WTC11 (cell line): ENCODE measurements at regions not wholly inside any gene's neighbourhood (a gene's known extent, or its start where the extent isn't known, plus 50 kb on each side); places are given as distances from the start of the nearest gene placed in this dataset.

ENCODE experiments used
- ATAC-seq: fragments of 200-7000 bp; cut with Tn5 transposase; 2 replicates; pipeline ENCODE4 v1.10.0; 2021; ENCODE audit warnings: mild to moderate bottlenecking, moderate library complexity
- CTCF ChIA-PET: fragments of 300-600 bp; sonication (Branson Sonifier 250); formaldehyde crosslinking; loops from one replicate; lab custom pipeline; 2021; ENCODE audit warnings: antibody characterized with exemption; lab: Charles Lee
- POLR2A ChIA-PET: fragments of 350-600 bp; sonication (Branson Sonifier 250); formaldehyde crosslinking; loops from one replicate; lab custom pipeline; 2021; ENCODE audit warnings: antibody characterized with exemption; lab: Charles Lee
- DNase-seq: peaks from one replicate; pipeline ENCODE4 v3.0.0; 2021; ENCODE audit warnings: low spot score
- H3K27ac Mint-ChIP-seq: 2 replicates; pipeline ENCODE4 v1.8.0; 2021; ENCODE audit warnings: mixed read lengths
- H3K27me3 Mint-ChIP-seq: 2 replicates; pipeline ENCODE4 v1.8.0; 2021; ENCODE audit warnings: low read depth, mild to moderate bottlenecking, moderate library complexity, mixed read lengths
- H3K36me3 Mint-ChIP-seq: 2 replicates; pipeline ENCODE4 v1.8.0; 2021; ENCODE audit warnings: mixed read lengths
- H3K4me1 Mint-ChIP-seq: 2 replicates; pipeline ENCODE4 v1.8.0; 2022; ENCODE audit warnings: mixed read lengths
- H3K4me3 Mint-ChIP-seq: 2 replicates; pipeline ENCODE4 v1.8.0; 2021; ENCODE audit warnings: mild to moderate bottlenecking, moderate library complexity, mixed read lengths
- H3K9me3 Mint-ChIP-seq: 2 replicates; pipeline ENCODE4 v1.8.0; 2021; ENCODE audit warnings: mixed read lengths
- ATF1 ChIP-seq: sonication (generic); formaldehyde crosslinking; IDR thresholded peaks from 2 replicates; pipeline ENCODE4 v1.8.1; 2023; ENCODE audit warnings: mild to moderate bottlenecking, moderate library complexity, missing genetic modification reagents
- ESRRA ChIP-seq: sonication (generic); formaldehyde crosslinking; IDR thresholded peaks from 2 replicates; pipeline ENCODE4 v1.8.1; 2022; ENCODE audit warnings: mild to moderate bottlenecking, missing genetic modification reagents, borderline replicate concordance
- FOXP1 ChIP-seq: sonication (generic); formaldehyde crosslinking; IDR thresholded peaks from 2 replicates; pipeline ENCODE4 v1.8.0; 2022; ENCODE audit warnings: missing genetic modification reagents, mild to moderate bottlenecking, moderate library complexity, borderline replicate concordance
- GRHL2 ChIP-seq: fragments of 250-450 bp; sonication (Bioruptor Pico); IDR thresholded peaks from 2 replicates; pipeline ENCODE4 v1.8.0; 2022; ENCODE audit warnings: mild to moderate bottlenecking, moderate library complexity; ENCODE audit not compliant: insufficient replicate concordance, severe bottlenecking
- KAT7 ChIP-seq: sonication (generic); formaldehyde crosslinking; IDR thresholded peaks from 2 replicates; pipeline ENCODE4 v1.8.1; 2023; ENCODE audit warnings: missing genetic modification reagents, mild to moderate bottlenecking, borderline replicate concordance
- NFATC4 ChIP-seq: fragments of 250-450 bp; sonication (Bioruptor Pico); IDR thresholded peaks from 2 replicates; pipeline ENCODE4 v1.9.0; 2021; ENCODE audit warnings: mild to moderate bottlenecking
- OVOL2 ChIP-seq: fragments of 250-450 bp; sonication (Bioruptor Pico); IDR thresholded peaks from 2 replicates; pipeline ENCODE4 v1.9.0; 2021; ENCODE audit warnings: mild to moderate bottlenecking, borderline replicate concordance
- SOX15 ChIP-seq: fragments of 250-450 bp; sonication (Bioruptor Pico); IDR thresholded peaks from 2 replicates; pipeline ENCODE4 v1.9.0; 2021; ENCODE audit warnings: mild to moderate bottlenecking
- TP53 ChIP-seq: sonication (generic); formaldehyde crosslinking; IDR thresholded peaks from 2 replicates; pipeline ENCODE4 v1.8.1; 2023; ENCODE audit warnings: mild to moderate bottlenecking, missing genetic modification reagents
- ZNF121 ChIP-seq: sonication (generic); formaldehyde crosslinking; IDR thresholded peaks from 2 replicates; pipeline ENCODE4 v1.8.0; 2023; ENCODE audit warnings: missing genetic modification reagents
- TF ChIP-seq, protein P1 (sequence below): sonication (generic); formaldehyde crosslinking; IDR thresholded peaks from 2 replicates; pipeline ENCODE4 v1.8.0; 2022; ENCODE audit warnings: missing genetic modification reagents
- TF ChIP-seq, protein P2 (sequence below): fragments of 250-450 bp; sonication (Bioruptor Pico); conservative IDR thresholded peaks from 2 replicates; pipeline ENCODE4 v1.9.0; 2021; ENCODE audit warnings: mild to moderate bottlenecking
- TF ChIP-seq, protein P3 (sequence below): sonication (generic); formaldehyde crosslinking; IDR thresholded peaks from 2 replicates; pipeline ENCODE4 v1.8.1; 2022; ENCODE audit warnings: low read depth, missing genetic modification reagents, borderline replicate concordance

DNA sequence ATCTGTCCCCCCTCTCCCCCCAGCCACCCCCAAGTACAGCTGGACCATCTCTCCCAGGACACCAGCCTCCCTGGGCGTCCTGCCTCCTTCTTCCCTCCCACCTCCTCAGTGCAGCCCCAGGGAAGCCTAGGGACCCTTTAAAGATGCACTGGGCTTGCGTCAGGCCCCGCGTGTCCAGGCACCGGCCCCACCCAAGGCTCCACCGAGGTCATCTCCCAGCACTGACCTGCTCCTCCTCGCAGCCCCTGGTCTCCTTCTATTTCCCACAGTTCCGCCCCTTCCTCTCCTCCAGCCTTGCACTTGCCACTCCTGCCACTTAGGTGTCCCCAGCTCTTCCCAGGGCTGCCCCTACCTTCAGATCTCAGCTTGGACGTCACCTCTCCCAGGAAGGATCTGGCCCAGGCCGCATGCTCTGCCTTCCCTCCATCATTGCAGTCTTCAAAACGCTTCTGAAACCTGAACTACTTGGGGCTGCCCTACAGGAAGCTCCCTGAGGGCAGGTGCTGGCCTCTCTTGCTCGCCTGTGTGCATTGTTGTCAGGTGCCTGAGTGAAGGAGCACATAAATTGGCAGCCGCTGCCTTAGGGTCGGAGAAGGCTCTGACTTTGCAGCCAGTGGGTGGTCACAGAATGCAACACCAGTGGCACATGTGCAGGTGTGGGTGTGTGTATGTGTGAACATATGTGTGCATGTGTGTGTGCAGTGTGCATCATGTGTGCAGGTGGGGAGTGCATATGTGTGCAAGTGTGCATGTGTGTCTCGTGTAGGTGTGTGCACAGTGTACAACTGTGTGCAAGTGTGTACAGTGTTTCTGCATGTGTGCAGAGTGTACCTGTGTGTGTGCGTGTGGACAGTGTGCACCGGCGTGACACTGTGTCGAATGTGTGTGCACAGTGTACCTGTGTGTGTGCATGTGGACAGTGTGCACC is 152.9 kb downstream of the C9orf50 start:
- Mint-ChIP-seq H3K4me1 (peaks cover 57% of the 10 kb centered on the region), H3K4me3 (no peak overlapping the region), H3K9me3 (no peaks in the 10 kb centered on the region), H3K36me3 (no peaks in the 10 kb centered on the region), H3K27me3 (peaks cover 5% of the 10 kb centered on the region), H3K27ac (no peak overlapping the region; the same call in 1 of the 2 replicates)
- ChIA-PET CTCF (interaction anchor here (1.1 kb wide), 1 partner anchor 156 kb away, joined by 3 read pairs; no protein-coding TSS in a partner anchor), POLR2A (no interaction called here)
- DNase-seq: no peak
- TF ChIP-seq OVOL2 (CRISPR knock-in tag): no peak
- peak; percentile 17; the same call in 1 of the 2 replicates for TF ChIP-seq ZNF121 (CRISPR knock-in tag)
- no peak for ATAC-seq

DNA sequence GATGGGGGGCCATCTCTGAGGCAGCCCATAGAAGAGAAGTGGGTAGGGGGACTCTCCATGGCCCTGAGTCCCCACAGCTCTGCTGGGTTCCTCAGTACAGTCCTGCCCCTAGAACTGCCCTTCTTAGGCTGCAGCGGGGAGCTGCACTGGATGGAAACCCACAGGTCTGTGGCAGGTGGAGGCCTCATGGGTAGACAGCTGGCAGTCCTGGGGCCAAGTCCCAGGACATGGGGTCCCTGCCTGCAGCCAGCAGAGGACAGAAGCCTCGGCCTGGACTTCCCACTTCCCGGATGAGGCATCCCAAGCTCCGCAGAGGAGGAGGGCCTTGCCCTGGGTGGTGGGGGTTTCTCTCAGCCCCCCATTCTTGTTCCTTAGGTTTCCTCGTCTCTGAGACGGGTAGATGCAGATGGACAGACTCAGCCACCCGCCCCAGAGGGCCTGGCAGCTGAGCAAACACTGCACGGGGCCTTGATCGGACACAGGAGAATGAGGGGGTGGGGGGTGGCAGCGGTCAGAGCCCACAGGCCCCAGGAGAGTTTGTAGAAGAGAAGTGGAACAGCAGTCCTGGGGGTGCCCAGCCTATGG is 153.8 kb downstream of the C9orf50 start:
- ATAC-seq: no peak
- peaks cover 51% of the 10 kb centered on the region for H3K4me1 Mint-ChIP-seq
- H3K4me3 Mint-ChIP-seq: no peak overlapping the region
- DNase-seq: no peak
- no peaks in the 10 kb centered on the region for H3K36me3 Mint-ChIP-seq
- peaks cover 4% of the 10 kb centered on the region; the same call in 1 of the 2 replicates for H3K27me3 Mint-ChIP-seq
- H3K9me3 Mint-ChIP-seq: no peaks in the 10 kb centered on the region
- CTCF ChIA-PET: no interaction called here
- POLR2A ChIA-PET: no interaction called here
- H3K27ac Mint-ChIP-seq: no peak overlapping the region
- TF ChIP-seq, protein P1, sequence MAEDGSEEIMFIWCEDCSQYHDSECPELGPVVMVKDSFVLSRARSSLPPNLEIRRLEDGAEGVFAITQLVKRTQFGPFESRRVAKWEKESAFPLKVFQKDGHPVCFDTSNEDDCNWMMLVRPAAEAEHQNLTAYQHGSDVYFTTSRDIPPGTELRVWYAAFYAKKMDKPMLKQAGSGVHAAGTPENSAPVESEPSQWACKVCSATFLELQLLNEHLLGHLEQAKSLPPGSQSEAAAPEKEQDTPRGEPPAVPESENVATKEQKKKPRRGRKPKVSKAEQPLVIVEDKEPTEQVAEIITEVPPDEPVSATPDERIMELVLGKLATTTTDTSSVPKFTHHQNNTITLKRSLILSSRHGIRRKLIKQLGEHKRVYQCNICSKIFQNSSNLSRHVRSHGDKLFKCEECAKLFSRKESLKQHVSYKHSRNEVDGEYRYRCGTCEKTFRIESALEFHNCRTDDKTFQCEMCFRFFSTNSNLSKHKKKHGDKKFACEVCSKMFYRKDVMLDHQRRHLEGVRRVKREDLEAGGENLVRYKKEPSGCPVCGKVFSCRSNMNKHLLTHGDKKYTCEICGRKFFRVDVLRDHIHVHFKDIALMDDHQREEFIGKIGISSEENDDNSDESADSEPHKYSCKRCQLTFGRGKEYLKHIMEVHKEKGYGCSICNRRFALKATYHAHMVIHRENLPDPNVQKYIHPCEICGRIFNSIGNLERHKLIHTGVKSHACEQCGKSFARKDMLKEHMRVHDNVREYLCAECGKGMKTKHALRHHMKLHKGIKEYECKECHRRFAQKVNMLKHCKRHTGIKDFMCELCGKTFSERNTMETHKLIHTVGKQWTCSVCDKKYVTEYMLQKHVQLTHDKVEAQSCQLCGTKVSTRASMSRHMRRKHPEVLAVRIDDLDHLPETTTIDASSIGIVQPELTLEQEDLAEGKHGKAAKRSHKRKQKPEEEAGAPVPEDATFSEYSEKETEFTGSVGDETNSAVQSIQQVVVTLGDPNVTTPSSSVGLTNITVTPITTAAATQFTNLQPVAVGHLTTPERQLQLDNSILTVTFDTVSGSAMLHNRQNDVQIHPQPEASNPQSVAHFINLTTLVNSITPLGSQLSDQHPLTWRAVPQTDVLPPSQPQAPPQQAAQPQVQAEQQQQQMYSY (CRISPR knock-in tag): 0 out of 2 replicates have a peak, but pooled peaks have one; percentile 19
- no peak for TF ChIP-seq ESRRA
- TF ChIP-seq TP53: no peak

DNA sequence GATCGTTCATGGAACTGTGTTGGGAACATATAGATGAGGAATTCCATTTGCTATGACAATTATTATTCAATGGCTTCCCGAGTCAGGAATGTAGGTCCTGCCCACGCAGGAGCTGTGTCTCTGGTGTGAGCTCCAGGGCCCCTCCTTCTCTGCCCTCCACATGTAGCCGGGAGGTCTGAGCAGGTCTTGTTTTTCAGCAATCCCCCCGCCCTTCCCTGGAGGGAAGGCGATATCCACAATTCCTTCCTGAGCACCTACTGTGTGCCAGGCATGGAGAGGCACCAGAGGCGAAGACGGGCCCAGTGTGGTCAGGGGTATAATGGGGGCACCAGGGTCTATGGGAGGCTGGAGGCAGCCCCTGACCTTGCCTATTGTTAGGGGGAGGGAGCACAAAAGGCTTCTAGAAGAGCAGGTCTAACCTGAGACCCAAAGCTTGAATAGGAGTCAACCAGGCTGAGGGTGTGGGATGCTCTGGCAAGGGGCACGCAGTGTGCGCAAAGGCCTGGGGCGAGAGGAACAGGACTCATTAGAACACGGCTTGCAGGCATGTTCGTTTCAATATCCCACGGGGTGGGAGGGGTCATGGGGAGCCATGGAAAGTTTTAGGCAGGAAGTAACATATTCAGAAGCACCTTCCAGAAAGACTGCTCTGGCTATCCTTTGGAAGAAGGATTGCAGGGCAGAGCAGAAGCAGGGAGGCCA is 154.9 kb downstream of the C9orf50 start:
- TF ChIP-seq, protein P2, sequence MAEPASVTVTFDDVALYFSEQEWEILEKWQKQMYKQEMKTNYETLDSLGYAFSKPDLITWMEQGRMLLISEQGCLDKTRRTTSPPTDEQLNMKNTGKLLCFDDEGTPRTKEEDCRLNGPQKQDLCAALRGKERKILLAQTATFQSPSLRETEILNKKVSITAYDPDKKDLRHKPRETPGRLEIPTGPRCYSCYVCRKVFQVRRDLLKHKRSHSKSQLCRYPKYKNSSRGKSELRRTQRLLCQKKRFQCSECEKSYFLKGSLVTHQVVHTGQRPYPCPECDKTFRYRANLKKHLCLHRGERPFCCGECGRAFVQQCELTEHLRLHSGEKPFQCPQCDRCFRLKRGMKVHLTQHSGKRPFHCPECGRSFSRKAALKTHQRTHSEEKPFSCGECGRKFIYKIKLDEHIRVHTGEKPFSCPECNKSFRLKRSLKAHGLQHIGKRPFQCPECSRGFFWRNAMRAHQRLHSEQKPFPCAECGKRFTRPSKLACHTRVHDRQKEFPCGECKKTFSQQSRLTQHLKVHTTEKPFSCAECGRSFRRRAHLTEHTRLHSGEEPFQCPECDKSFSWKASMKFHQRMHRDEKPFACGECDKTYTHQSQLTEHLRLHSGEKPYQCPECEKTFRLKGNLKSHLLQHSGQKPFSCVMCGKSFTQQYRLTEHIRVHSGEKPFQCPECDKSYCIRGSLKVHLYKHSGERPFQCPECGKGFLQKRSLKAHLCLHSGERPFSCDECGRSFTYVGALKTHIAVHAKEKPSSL: no peak
- TF ChIP-seq ATF1 (CRISPR knock-in tag) (no peak), NFATC4 (CRISPR knock-in tag) (no peak), KAT7 (CRISPR knock-in tag) (no peak), SOX15 (no peak), FOXP1 (CRISPR knock-in tag) (no peak), GRHL2 (CRISPR knock-in tag) (no peak)
- TF ChIP-seq, protein P3, sequence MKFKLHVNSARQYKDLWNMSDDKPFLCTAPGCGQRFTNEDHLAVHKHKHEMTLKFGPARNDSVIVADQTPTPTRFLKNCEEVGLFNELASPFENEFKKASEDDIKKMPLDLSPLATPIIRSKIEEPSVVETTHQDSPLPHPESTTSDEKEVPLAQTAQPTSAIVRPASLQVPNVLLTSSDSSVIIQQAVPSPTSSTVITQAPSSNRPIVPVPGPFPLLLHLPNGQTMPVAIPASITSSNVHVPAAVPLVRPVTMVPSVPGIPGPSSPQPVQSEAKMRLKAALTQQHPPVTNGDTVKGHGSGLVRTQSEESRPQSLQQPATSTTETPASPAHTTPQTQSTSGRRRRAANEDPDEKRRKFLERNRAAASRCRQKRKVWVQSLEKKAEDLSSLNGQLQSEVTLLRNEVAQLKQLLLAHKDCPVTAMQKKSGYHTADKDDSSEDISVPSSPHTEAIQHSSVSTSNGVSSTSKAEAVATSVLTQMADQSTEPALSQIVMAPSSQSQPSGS (CRISPR knock-in tag): no peak
- H3K4me1 Mint-ChIP-seq: peaks cover 49% of the 10 kb centered on the region
- H3K27me3 Mint-ChIP-seq: peaks cover 10% of the 10 kb centered on the region
- no peak overlapping the region for H3K27ac Mint-ChIP-seq
- H3K36me3 Mint-ChIP-seq: no peaks in the 10 kb centered on the region
- H3K4me3 Mint-ChIP-seq: no peak overlapping the region
- DNase-seq (no peak), ATAC-seq (no peak)
- ChIA-PET CTCF (interaction anchor here (0.5 to 2.5 kb wide), 3 partner anchors 16 to 159 kb away, joined by 3 to 7 read pairs (median 4); no protein-coding TSS in a partner anchor), POLR2A (no interaction called here)
- H3K9me3 Mint-ChIP-seq: no peaks in the 10 kb centered on the region
